Suprapubic skin (tissue), 4 donors: ENCODE measurements at regions not wholly inside any gene's neighbourhood (a gene's known extent, or its start where the extent isn't known, plus 50 kb on each side); places are given as distances from the start of the nearest gene placed in this dataset.

Source experiments
- CTCF ChIP-seq, 2 donors: fragments of 200-600 bp in 1 of 2; fragments of 450-650 bp in 1 of 2; sonication (generic) in 1 of 2; IDR thresholded peaks; one replicate each; pipeline ENCODE4 v1.5.1; 2016 to 2019; ENCODE audit warnings: antibody characterized with exemption in 2 of 2, mild to moderate bottlenecking in 1 of 2, moderate library complexity in 1 of 2
- EP300 ChIP-seq: sonication (generic); formaldehyde crosslinking; IDR thresholded peaks from one replicate; pipeline ENCODE4 v1.6.1; 2017; ENCODE audit warnings: antibody characterized with exemption
- POLR2A ChIP-seq, 2 donors: fragments of 450-650 bp; IDR thresholded peaks; one replicate each; pipeline ENCODE4 v1.6.1; 2017; ENCODE audit warnings: antibody characterized with exemption in 2 of 2, mild to moderate bottlenecking in 2 of 2, moderate library complexity in 2 of 2
- POLR2AphosphoS5 ChIP-seq, 3 donors: sonication (generic); formaldehyde crosslinking; IDR thresholded peaks; one replicate each; pipeline ENCODE4 v1.6.1; 2017; ENCODE audit warnings: antibody characterized with exemption in 3 of 3

GRCh38 chr6:113420290-113420689 lies 436.9 kb upstream of the MARCKS start:
- TF ChIP-seq CTCF (IDR thresholded peaks at IDR 0.05) (no peak), POLR2A (IDR thresholded peaks at IDR 0.05) (no peak), POLR2AphosphoS5 (IDR thresholded peaks at IDR 0.05) (no peak), EP300 (no peak)
